ENCODE measurements at regions not wholly inside any gene's neighbourhood (a gene's known extent, or its start where the extent isn't known, plus 50 kb on each side); places are given as distances from the start of the nearest gene placed in this dataset.

- Histone ChIP-seq H3K27me3 (ENCODE audit: insufficient read depth, low read length, poor library complexity) (no peaks in the 10 kb centered on the region), H3K9ac (ENCODE audit: low read length) (no peak overlapping the region), H3K79me1 (ENCODE audit: low read length) (no peaks in the 10 kb centered on the region), H3K23ac (ENCODE audit: low read length) (no peak overlapping the region), H3K4me1 (ENCODE audit: control insufficient read depth, low read depth, low read length) (no peaks in the 10 kb centered on the region), H4K5ac (ENCODE audit: low read length) (no peak overlapping the region), H2BK5ac (ENCODE audit: low read length) (no peak overlapping the region), H3K4me2 (ENCODE audit: low read length) (no peak overlapping the region), H3K4ac (ENCODE audit: low read depth, low read length) (no peak overlapping the region), H4K8ac (ENCODE audit: low read depth, low read length) (no peak overlapping the region), H2BK120ac (ENCODE audit: low read depth, low read length) (no peak overlapping the region), H3K36me3 (ENCODE audit: control insufficient read depth, insufficient read depth, low read length) (no peaks in the 10 kb centered on the region), H3K79me2 (ENCODE audit: control insufficient read depth, insufficient read depth, low read length) (no peaks in the 10 kb centered on the region), H3K27ac (ENCODE audit: low read depth, low read length) (no peak overlapping the region), H3K18ac (ENCODE audit: low read length) (no peak overlapping the region), H2AK5ac (ENCODE audit: low read length) (no peak overlapping the region), H3K4me3 (ENCODE audit: low read length) (no peak overlapping the region), H2BK15ac (replicated peaks; ENCODE audit: low read depth) (no peak overlapping the region), H3K56ac (ENCODE audit: low read length) (no peak overlapping the region)
- DNase-seq, result no peak
- WGBS (ENCODE audit: extremely low coverage, insufficient coverage, low lambda C conversion rate), result no CpG with 5 or more reads among the region's 6 CpGs
Observed at GRCh38 chr15:26438718-26439117, 334.1 kb downstream of the GABRB3 start.

- Histone ChIP-seq H3K4me3 (ENCODE audit: low read length) (no peak overlapping the region), H3K36me3 (ENCODE audit: control insufficient read depth, insufficient read depth, low read length) (no peaks in the 10 kb centered on the region), H3K4me1 (ENCODE audit: control insufficient read depth, low read depth, low read length) (no peaks in the 10 kb centered on the region), H3K79me2 (ENCODE audit: control insufficient read depth, insufficient read depth, low read length) (no peaks in the 10 kb centered on the region), H3K27me3 (ENCODE audit: insufficient read depth, low read length, poor library complexity) (no peaks in the 10 kb centered on the region), H3K27ac (ENCODE audit: low read depth, low read length) (no peak overlapping the region), H2BK5ac (ENCODE audit: low read length) (no peak overlapping the region), H3K79me1 (ENCODE audit: low read length) (no peaks in the 10 kb centered on the region), H3K23ac (ENCODE audit: low read length) (no peak overlapping the region), H3K4ac (ENCODE audit: low read depth, low read length) (no peak overlapping the region), H4K5ac (ENCODE audit: low read length) (no peak overlapping the region), H2BK15ac (replicated peaks; ENCODE audit: low read depth) (no peak overlapping the region), H3K56ac (ENCODE audit: low read length) (no peak overlapping the region), H2BK120ac (ENCODE audit: low read depth, low read length) (no peak overlapping the region), H3K9ac (ENCODE audit: low read length) (no peak overlapping the region), H4K8ac (ENCODE audit: low read depth, low read length) (no peak overlapping the region), H3K4me2 (ENCODE audit: low read length) (no peak overlapping the region), H2AK5ac (ENCODE audit: low read length) (no peak overlapping the region), H3K18ac (ENCODE audit: low read length) (no peak overlapping the region)
- DNase-seq, result no peak
- no CpG with 5 or more reads among the region's 4 CpGs for WGBS (ENCODE audit: extremely low coverage, insufficient coverage, low lambda C conversion rate)
Observed at GRCh38 chr15:26438316-26438715, 334.6 kb downstream of the GABRB3 start.

GRCh38 chr15:26433818-26434217 lies 339.0 kb downstream of the GABRB3 start:
- H3K79me2 ChIP-seq (ENCODE audit: control insufficient read depth, insufficient read depth, low read length), result no peaks in the 10 kb centered on the region
- no peak overlapping the region for H3K23ac ChIP-seq (ENCODE audit: low read length)
- H3K27me3 ChIP-seq (ENCODE audit: insufficient read depth, low read length, poor library complexity), result no peaks in the 10 kb centered on the region
- no peak overlapping the region for H3K4me2 ChIP-seq (ENCODE audit: low read length)
- no CpG with 5 or more reads among the region's 5 CpGs for WGBS (ENCODE audit: extremely low coverage, insufficient coverage, low lambda C conversion rate)
- no peak overlapping the region for H2BK5ac ChIP-seq (ENCODE audit: low read length)
- no peak overlapping the region for H3K9ac ChIP-seq (ENCODE audit: low read length)
- no peak overlapping the region for H2BK120ac ChIP-seq (ENCODE audit: low read depth, low read length)
- no peak overlapping the region for H3K4me3 ChIP-seq (ENCODE audit: low read length)
- H2BK15ac ChIP-seq (replicated peaks; ENCODE audit: low read depth), result no peak overlapping the region
- no peaks in the 10 kb centered on the region for H3K4me1 ChIP-seq (ENCODE audit: control insufficient read depth, low read depth, low read length)
- H4K8ac ChIP-seq (ENCODE audit: low read depth, low read length), result no peak overlapping the region
- DNase-seq, result no peak
- H2AK5ac ChIP-seq (ENCODE audit: low read length), result no peak overlapping the region
- H4K5ac ChIP-seq (ENCODE audit: low read length), result no peak overlapping the region
- no peak overlapping the region for H3K4ac ChIP-seq (ENCODE audit: low read depth, low read length)
- H3K36me3 ChIP-seq (ENCODE audit: control insufficient read depth, insufficient read depth, low read length), result no peaks in the 10 kb centered on the region
- no peak overlapping the region for H3K18ac ChIP-seq (ENCODE audit: low read length)
- H3K79me1 ChIP-seq (ENCODE audit: low read length), result no peaks in the 10 kb centered on the region
- no peak overlapping the region for H3K56ac ChIP-seq (ENCODE audit: low read length)
- H3K27ac ChIP-seq (ENCODE audit: low read depth, low read length), result no peak overlapping the region

DNA sequence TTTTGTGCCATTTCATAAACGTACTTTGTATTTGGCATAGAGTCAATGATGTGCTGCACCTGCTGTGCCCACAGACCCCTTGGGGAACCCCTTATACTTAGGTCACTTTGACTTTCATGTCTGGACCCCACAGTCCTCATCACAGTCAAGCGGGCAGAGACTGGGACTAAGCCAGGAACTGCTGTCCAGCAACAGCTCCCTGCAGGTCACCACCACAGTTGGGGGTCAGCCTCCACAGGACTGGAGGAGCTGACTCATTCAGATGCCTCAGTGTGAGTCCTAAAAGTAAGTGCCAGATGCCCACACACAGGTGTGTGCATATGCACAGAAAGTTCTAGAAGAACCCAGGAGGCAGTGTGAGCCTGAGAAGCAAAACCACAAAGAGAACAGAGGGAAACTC lies 339.8 kb downstream of the GABRB3 start:
- WGBS (ENCODE audit: extremely low coverage, insufficient coverage, low lambda C conversion rate), result no CpG with 5 or more reads among the region's 2 CpGs
- Histone ChIP-seq H3K4me3 (ENCODE audit: low read length) (no peak overlapping the region), H3K56ac (ENCODE audit: low read length) (no peak overlapping the region), H4K5ac (ENCODE audit: low read length) (no peak overlapping the region), H3K27ac (ENCODE audit: low read depth, low read length) (no peak overlapping the region), H3K79me1 (ENCODE audit: low read length) (no peaks in the 10 kb centered on the region), H3K27me3 (ENCODE audit: insufficient read depth, low read length, poor library complexity) (no peaks in the 10 kb centered on the region), H3K4me2 (ENCODE audit: low read length) (no peak overlapping the region), H2AK5ac (ENCODE audit: low read length) (no peak overlapping the region), H3K79me2 (ENCODE audit: control insufficient read depth, insufficient read depth, low read length) (no peaks in the 10 kb centered on the region), H2BK120ac (ENCODE audit: low read depth, low read length) (no peak overlapping the region), H3K18ac (ENCODE audit: low read length) (no peak overlapping the region), H3K4ac (ENCODE audit: low read depth, low read length) (no peak overlapping the region), H4K8ac (ENCODE audit: low read depth, low read length) (no peak overlapping the region), H3K4me1 (ENCODE audit: control insufficient read depth, low read depth, low read length) (no peaks in the 10 kb centered on the region), H2BK15ac (replicated peaks; ENCODE audit: low read depth) (no peak overlapping the region), H3K36me3 (ENCODE audit: control insufficient read depth, insufficient read depth, low read length) (no peaks in the 10 kb centered on the region), H2BK5ac (ENCODE audit: low read length) (no peak overlapping the region), H3K9ac (ENCODE audit: low read length) (no peak overlapping the region), H3K23ac (ENCODE audit: low read length) (no peak overlapping the region)
- no peak for DNase-seq

DNA sequence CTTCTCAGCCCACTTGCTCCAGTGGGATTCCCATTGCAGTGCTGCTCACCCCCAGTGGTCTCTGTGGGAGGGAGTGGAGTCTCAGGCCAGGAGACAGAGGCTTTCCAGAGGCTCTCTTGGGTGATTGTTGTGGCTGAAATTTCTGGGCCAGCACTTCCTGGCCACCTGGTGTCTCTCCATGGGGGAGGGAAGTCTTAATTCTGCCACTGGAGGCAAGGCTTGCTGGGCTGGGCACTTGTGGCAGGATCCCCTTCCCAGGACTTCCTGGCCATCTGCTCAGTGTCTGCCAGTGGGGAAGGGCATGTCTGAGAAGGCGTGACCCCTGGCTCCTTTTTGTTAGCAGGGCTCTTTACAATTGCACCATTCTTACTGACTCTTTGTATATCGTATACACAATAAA lies 351.8 kb downstream of the GABRB3 start:
- no peak overlapping the region for H3K27ac ChIP-seq (ENCODE audit: low read depth, low read length)
- H3K4me1 ChIP-seq (ENCODE audit: control insufficient read depth, low read depth, low read length), result peaks cover 2% of the 10 kb centered on the region
- H3K56ac ChIP-seq (ENCODE audit: low read length), result no peak overlapping the region
- peak; percentile 28 for DNase-seq
- WGBS (ENCODE audit: extremely low coverage, insufficient coverage, low lambda C conversion rate), result no CpG with 5 or more reads among the region's 2 CpGs
- H3K9ac ChIP-seq (ENCODE audit: low read length), result no peak overlapping the region
- no peaks in the 10 kb centered on the region for H3K27me3 ChIP-seq (ENCODE audit: insufficient read depth, low read length, poor library complexity)
- no peak overlapping the region for H2BK120ac ChIP-seq (ENCODE audit: low read depth, low read length)
- H3K23ac ChIP-seq (ENCODE audit: low read length), result no peak overlapping the region
- no peak overlapping the region for H2BK5ac ChIP-seq (ENCODE audit: low read length)
- no peak overlapping the region for H3K4me2 ChIP-seq (ENCODE audit: low read length)
- peak overlapping the region; percentile 0 for H3K4ac ChIP-seq (ENCODE audit: low read depth, low read length)
- no peak overlapping the region for H2BK15ac ChIP-seq (replicated peaks; ENCODE audit: low read depth)
- H3K4me3 ChIP-seq (ENCODE audit: low read length), result no peak overlapping the region
- H3K18ac ChIP-seq (ENCODE audit: low read length), result peak overlapping the region; percentile 7
- H3K36me3 ChIP-seq (ENCODE audit: control insufficient read depth, insufficient read depth, low read length), result no peaks in the 10 kb centered on the region
- H3K79me2 ChIP-seq (ENCODE audit: control insufficient read depth, insufficient read depth, low read length), result no peaks in the 10 kb centered on the region
- no peak overlapping the region for H4K5ac ChIP-seq (ENCODE audit: low read length)
- no peak overlapping the region for H2AK5ac ChIP-seq (ENCODE audit: low read length)
- no peak overlapping the region for H4K8ac ChIP-seq (ENCODE audit: low read depth, low read length)
- H3K79me1 ChIP-seq (ENCODE audit: low read length), result no peaks in the 10 kb centered on the region

DNA sequence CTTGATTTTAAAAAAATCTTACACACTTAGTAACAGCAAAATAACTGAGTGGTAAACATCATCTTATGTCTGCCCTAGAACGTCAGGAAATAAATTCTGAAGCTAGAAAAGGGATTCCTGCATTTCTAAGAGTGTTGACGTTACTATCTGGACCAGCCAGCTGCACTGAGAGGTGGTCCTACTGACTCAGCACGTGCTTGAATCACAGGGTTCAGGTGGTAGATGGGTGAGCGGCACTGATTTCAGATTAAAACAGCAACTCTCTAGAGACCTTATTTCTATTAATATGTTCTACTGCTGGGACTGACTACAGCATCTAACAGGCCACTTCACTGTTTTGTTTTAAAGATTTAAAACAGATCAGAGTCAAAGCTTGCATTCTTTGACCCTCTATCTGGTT lies 377.2 kb downstream of the GABRB3 start:
- Histone ChIP-seq H3K4me3 (ENCODE audit: low read length) (no peak overlapping the region), H3K18ac (ENCODE audit: low read length) (no peak overlapping the region), H3K4ac (ENCODE audit: low read depth, low read length) (no peak overlapping the region), H3K27ac (ENCODE audit: low read depth, low read length) (no peak overlapping the region), H3K23ac (ENCODE audit: low read length) (no peak overlapping the region), H3K27me3 (ENCODE audit: insufficient read depth, low read length, poor library complexity) (no peaks in the 10 kb centered on the region), H3K79me1 (ENCODE audit: low read length) (no peaks in the 10 kb centered on the region), H3K9ac (ENCODE audit: low read length) (no peak overlapping the region), H4K8ac (ENCODE audit: low read depth, low read length) (no peak overlapping the region), H4K5ac (ENCODE audit: low read length) (no peak overlapping the region), H3K79me2 (ENCODE audit: control insufficient read depth, insufficient read depth, low read length) (no peaks in the 10 kb centered on the region), H2BK120ac (ENCODE audit: low read depth, low read length) (no peak overlapping the region), H3K56ac (ENCODE audit: low read length) (no peak overlapping the region), H3K4me2 (ENCODE audit: low read length) (no peak overlapping the region), H2BK5ac (ENCODE audit: low read length) (no peak overlapping the region), H2AK5ac (ENCODE audit: low read length) (no peak overlapping the region), H3K4me1 (ENCODE audit: control insufficient read depth, low read depth, low read length) (no peaks in the 10 kb centered on the region), H2BK15ac (replicated peaks; ENCODE audit: low read depth) (no peak overlapping the region), H3K36me3 (ENCODE audit: control insufficient read depth, insufficient read depth, low read length) (no peaks in the 10 kb centered on the region)
- no peak for DNase-seq
- no CpG with 5 or more reads among the region's 4 CpGs for WGBS (ENCODE audit: extremely low coverage, insufficient coverage, low lambda C conversion rate)
